ENCODE measurements at regions not wholly inside any gene's neighbourhood (a gene's known extent, or its start where the extent isn't known, plus 50 kb on each side); places are given as distances from the start of the nearest gene placed in this dataset.

DNA sequence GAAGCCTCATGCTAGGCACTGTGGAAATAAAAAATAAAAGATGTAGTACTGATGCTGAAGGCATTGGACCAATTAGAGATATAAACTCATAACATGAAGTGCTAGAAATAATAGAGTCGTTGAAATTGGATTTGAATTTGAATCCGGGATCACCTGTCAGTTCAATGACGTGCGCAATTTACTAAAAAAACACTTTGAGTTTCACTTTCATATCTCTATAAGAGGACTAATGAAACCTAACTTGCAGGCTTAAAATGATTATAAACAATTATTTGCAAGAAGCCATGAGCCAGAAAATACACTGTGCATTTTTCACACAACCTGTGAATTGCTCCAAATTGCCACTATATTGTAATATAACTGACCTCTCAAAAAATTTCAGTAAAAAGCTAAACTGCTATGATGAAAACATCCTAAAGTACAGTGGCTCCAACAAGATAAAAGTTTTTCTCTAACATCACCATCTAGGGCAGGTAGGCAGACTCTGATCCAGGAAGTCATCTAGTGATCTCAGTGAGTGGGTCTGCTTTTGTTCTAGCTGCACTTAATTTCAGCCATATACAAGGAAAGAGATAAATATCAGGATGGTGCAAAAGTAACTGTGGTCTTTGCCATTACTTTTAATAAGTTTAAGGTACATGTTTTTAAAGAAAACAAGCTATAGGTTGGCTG, 440.2 kb downstream of the CNTN6 start:
- TF ChIP-seq, protein P1, sequence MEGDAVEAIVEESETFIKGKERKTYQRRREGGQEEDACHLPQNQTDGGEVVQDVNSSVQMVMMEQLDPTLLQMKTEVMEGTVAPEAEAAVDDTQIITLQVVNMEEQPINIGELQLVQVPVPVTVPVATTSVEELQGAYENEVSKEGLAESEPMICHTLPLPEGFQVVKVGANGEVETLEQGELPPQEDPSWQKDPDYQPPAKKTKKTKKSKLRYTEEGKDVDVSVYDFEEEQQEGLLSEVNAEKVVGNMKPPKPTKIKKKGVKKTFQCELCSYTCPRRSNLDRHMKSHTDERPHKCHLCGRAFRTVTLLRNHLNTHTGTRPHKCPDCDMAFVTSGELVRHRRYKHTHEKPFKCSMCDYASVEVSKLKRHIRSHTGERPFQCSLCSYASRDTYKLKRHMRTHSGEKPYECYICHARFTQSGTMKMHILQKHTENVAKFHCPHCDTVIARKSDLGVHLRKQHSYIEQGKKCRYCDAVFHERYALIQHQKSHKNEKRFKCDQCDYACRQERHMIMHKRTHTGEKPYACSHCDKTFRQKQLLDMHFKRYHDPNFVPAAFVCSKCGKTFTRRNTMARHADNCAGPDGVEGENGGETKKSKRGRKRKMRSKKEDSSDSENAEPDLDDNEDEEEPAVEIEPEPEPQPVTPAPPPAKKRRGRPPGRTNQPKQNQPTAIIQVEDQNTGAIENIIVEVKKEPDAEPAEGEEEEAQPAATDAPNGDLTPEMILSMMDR (IDR thresholded peaks at IDR 0.05; ENCODE audit: poor library complexity, severe bottlenecking), result no peak
- TF ChIP-seq EZH2 (IDR thresholded peaks at IDR 0.05; ENCODE audit: borderline replicate concordance, insufficient read depth, low read length, poor library complexity, severe bottlenecking) (no peak), TAF1 (IDR thresholded peaks at IDR 0.05; ENCODE audit: low read depth) (no peak)
